ENCODE measurements at regions not wholly inside any gene's neighbourhood (a gene's known extent, or its start where the extent isn't known, plus 50 kb on each side); places are given as distances from the start of the nearest gene placed in this dataset.
"Not testable (repeated sequence)": the region's sequence is repeated elsewhere in the genome, so short reads cannot be mapped to it uniquely, and the experiment has no call there.

DNA sequence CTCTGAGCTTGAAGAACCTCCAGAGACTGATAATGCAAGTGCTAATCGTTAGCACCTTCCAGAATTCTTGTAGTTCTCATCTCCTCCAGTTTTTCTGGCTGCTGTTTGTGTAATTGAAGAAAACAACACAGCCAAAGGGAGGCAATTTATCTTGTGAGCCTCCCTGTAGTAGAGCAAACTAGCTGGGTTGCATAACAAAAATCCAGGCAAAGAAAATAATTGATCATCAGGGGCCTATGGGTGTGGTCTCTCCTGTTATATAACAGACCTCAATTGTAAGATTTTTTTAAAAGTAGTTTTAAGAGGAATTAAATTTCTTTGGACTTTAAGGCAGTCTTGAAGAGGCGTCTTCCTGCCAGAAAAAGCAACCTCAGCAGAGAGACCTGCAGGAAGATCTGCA, 817.0 kb downstream of the CENPC start:
- H3K27ac ChIP-seq, result no peak overlapping the region
- no peaks in the 10 kb centered on the region for H3K4me1 ChIP-seq (ENCODE audit: control insufficient read depth in 1 of 2, insufficient read depth in 1 of 2, low read depth in 1 of 2, low read length in 1 of 2)
- H3K27me3 ChIP-seq, result no peaks in the 10 kb centered on the region
- H3K9me3 ChIP-seq, result no peaks in the 10 kb centered on the region
- H3K36me3 ChIP-seq, result no peaks in the 10 kb centered on the region
- TF ChIP-seq, protein P1, sequence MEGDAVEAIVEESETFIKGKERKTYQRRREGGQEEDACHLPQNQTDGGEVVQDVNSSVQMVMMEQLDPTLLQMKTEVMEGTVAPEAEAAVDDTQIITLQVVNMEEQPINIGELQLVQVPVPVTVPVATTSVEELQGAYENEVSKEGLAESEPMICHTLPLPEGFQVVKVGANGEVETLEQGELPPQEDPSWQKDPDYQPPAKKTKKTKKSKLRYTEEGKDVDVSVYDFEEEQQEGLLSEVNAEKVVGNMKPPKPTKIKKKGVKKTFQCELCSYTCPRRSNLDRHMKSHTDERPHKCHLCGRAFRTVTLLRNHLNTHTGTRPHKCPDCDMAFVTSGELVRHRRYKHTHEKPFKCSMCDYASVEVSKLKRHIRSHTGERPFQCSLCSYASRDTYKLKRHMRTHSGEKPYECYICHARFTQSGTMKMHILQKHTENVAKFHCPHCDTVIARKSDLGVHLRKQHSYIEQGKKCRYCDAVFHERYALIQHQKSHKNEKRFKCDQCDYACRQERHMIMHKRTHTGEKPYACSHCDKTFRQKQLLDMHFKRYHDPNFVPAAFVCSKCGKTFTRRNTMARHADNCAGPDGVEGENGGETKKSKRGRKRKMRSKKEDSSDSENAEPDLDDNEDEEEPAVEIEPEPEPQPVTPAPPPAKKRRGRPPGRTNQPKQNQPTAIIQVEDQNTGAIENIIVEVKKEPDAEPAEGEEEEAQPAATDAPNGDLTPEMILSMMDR (IDR thresholded peaks at IDR 0.05), result no peak
- H3K4me3 ChIP-seq (ENCODE audit: low read depth in 1 of 2, low read length in 1 of 2), result no peak overlapping the region

- H3K27ac ChIP-seq; H3K4me3 ChIP-seq (ENCODE audit: low read depth in 1 of 2, low read length in 1 of 2); H3K36me3 ChIP-seq; H3K4me1 ChIP-seq (ENCODE audit: control insufficient read depth in 1 of 2, insufficient read depth in 1 of 2, low read depth in 1 of 2, low read length in 1 of 2); H3K9me3 ChIP-seq; H3K27me3 ChIP-seq: not testable (repeated sequence)
Measured at GRCh38 chr4:66712301-66712921, 832.9 kb downstream of the CENPC start.

- TF ChIP-seq, protein P1 (IDR thresholded peaks at IDR 0.05), result no peak
Measured at GRCh38 chr4:66704243-66704642, 841.1 kb downstream of the CENPC start.

GRCh38 chr4:66694739-66695138, 850.6 kb downstream of the CENPC start:
- TF ChIP-seq, protein P1 (IDR thresholded peaks at IDR 0.05), result no peak
- Histone ChIP-seq H3K9me3 (no peaks in the 10 kb centered on the region), H3K27me3 (no peaks in the 10 kb centered on the region), H3K4me3 (ENCODE audit: low read depth in 1 of 2, low read length in 1 of 2) (no peak overlapping the region), H3K4me1 (ENCODE audit: control insufficient read depth in 1 of 2, insufficient read depth in 1 of 2, low read depth in 1 of 2, low read length in 1 of 2) (no peaks in the 10 kb centered on the region), H3K27ac (no peak overlapping the region), H3K36me3 (no peaks in the 10 kb centered on the region)

More at GRCh38 chr4:66704243-66704642, 841.1 kb downstream of the CENPC start:
- Histone ChIP-seq H3K4me3 (ENCODE audit: low read depth in 1 of 2, low read length in 1 of 2) (no peak overlapping the region), H3K4me1 (ENCODE audit: control insufficient read depth in 1 of 2, insufficient read depth in 1 of 2, low read depth in 1 of 2, low read length in 1 of 2) (no peaks in the 10 kb centered on the region), H3K27me3 (no peaks in the 10 kb centered on the region), H3K9me3 (no peaks in the 10 kb centered on the region), H3K36me3 (no peaks in the 10 kb centered on the region), H3K27ac (no peak overlapping the region)

DNA sequence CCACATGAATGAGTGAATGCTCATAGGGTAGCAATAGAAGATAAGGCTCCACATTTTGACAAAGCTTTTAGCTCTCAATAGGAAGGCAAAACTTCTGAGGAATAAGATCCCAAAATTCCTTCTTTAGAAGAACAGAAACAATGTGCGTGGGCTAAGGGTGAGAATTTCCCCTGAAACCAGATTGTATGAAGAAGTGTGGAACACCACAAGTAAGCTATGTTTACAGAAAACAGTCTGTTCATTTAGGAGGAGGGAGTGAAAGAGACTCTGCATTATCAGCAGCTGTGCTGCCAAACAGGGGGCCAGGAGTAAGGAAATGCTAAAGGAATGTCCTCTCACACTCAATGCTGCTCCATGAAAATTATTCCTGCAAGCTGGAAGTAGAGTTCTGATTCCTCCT, 851.6 kb downstream of the CENPC start:
- Histone ChIP-seq H3K9me3 (no peaks in the 10 kb centered on the region), H3K4me3 (ENCODE audit: low read depth in 1 of 2, low read length in 1 of 2) (no peak overlapping the region), H3K36me3 (no peaks in the 10 kb centered on the region), H3K27me3 (no peaks in the 10 kb centered on the region), H3K4me1 (ENCODE audit: control insufficient read depth in 1 of 2, insufficient read depth in 1 of 2, low read depth in 1 of 2, low read length in 1 of 2) (no peaks in the 10 kb centered on the region), H3K27ac (no peak overlapping the region)
- TF ChIP-seq, protein P1 (IDR thresholded peaks at IDR 0.05), result no peak

GRCh38 chr4:66691101-66691500, 854.2 kb downstream of the CENPC start:
- H3K4me1 ChIP-seq (ENCODE audit: control insufficient read depth in 1 of 2, insufficient read depth in 1 of 2, low read depth in 1 of 2, low read length in 1 of 2), result no peaks in the 10 kb centered on the region
- H3K27me3 ChIP-seq, result no peaks in the 10 kb centered on the region
- H3K36me3 ChIP-seq, result no peaks in the 10 kb centered on the region
- TF ChIP-seq, protein P1 (IDR thresholded peaks at IDR 0.05), result no peak
- no peak overlapping the region for H3K27ac ChIP-seq
- H3K4me3 ChIP-seq (ENCODE audit: low read depth in 1 of 2, low read length in 1 of 2), result no peak overlapping the region
- no peaks in the 10 kb centered on the region for H3K9me3 ChIP-seq
